ENCODE measurements at regions not wholly inside any gene's neighbourhood (a gene's known extent, or its start where the extent isn't known, plus 50 kb on each side); places are given as distances from the start of the nearest gene placed in this dataset.

DNA sequence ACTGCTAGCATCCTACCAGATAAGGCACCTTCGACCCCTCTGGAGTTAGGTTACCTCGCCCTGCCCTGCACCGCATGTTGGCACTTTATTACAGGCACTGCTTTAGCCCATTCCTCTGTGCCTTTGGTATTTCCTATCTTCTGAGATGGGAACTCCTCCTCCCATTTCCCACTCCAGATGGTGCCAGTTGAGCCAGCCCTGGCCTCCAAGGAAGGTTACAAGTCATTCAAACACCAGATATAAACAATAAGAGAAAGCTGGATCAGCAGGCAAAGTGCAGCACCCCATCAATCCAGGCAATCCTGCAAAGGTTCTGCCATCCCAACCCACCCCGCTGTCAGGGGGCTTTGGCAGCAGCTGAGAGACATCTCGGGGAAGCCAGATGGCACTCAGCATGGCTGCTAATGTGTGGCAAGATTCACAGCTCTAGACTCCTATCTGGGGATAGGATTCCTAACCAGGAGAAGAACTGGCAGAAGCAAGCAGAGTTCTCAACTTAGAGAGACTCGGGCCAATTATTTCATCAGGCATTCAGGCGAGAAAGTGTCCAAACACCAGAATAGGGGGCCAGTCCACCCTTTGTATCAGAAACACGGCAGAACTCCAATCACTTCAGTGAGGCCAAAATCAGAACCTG, 113.0 kb downstream of the COPRS start:
- TF ChIP-seq, protein P1, sequence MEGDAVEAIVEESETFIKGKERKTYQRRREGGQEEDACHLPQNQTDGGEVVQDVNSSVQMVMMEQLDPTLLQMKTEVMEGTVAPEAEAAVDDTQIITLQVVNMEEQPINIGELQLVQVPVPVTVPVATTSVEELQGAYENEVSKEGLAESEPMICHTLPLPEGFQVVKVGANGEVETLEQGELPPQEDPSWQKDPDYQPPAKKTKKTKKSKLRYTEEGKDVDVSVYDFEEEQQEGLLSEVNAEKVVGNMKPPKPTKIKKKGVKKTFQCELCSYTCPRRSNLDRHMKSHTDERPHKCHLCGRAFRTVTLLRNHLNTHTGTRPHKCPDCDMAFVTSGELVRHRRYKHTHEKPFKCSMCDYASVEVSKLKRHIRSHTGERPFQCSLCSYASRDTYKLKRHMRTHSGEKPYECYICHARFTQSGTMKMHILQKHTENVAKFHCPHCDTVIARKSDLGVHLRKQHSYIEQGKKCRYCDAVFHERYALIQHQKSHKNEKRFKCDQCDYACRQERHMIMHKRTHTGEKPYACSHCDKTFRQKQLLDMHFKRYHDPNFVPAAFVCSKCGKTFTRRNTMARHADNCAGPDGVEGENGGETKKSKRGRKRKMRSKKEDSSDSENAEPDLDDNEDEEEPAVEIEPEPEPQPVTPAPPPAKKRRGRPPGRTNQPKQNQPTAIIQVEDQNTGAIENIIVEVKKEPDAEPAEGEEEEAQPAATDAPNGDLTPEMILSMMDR (IDR thresholded peaks at IDR 0.05; ENCODE audit: low read depth, low read length, missing control alignments), result no peak
- DNase-seq (ENCODE audit: low read depth), result no peak
- H3K4me3 ChIP-seq (ENCODE audit: low read depth, low read length), result no peak overlapping the region

DNA sequence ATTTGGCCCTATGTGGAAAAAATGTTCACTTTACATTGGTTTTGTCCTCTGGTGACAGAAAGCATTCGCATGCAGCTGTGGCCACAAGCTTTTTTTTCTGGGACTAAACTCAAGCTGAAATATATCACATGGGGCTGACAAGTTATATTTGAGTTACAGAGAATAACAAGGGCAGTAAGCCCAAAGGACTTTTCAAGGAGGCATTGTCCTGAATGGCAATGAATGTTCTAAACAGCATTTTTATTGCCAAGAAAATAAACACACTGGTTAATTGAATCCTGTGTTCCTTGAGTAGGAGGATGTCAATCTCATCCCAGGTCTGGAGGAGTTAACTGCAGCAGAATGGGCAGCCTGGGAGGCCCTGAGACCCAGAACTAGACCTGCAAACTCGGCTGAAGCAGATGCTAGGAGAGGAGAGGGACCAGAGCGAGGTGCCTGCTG, 114.5 kb downstream of the COPRS start:
- H3K4me3 ChIP-seq (ENCODE audit: low read depth, low read length), result no peak overlapping the region
- TF ChIP-seq, protein P1 (IDR thresholded peaks at IDR 0.05; ENCODE audit: low read depth, low read length, missing control alignments), result no peak
- DNase-seq (ENCODE audit: low read depth), result no peak

DNA sequence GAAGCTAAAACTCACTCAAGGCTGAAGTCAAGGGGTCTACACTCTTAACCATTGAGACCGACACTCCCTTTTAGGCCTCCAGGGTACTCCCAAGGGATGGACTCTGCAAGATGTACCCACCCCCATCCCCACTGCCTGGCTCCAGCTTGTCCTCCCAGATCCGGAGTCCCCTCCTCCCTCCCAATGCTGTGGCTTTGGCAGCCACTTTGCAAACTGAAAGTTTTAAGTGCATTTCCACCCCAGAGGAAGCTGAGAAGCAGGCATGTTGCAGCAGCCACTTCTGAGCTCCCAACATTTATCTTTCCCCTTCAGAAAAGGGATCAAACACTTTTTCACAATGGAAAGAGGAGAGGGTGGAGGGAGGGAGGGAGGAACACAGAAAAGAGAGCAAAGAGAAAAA, 115.2 kb downstream of the COPRS start:
- TF ChIP-seq, protein P1 (IDR thresholded peaks at IDR 0.05; ENCODE audit: low read depth, low read length, missing control alignments), result no peak
- DNase-seq (ENCODE audit: low read depth), result no peak
- H3K4me3 ChIP-seq (ENCODE audit: low read depth, low read length), result no peak overlapping the region

DNA sequence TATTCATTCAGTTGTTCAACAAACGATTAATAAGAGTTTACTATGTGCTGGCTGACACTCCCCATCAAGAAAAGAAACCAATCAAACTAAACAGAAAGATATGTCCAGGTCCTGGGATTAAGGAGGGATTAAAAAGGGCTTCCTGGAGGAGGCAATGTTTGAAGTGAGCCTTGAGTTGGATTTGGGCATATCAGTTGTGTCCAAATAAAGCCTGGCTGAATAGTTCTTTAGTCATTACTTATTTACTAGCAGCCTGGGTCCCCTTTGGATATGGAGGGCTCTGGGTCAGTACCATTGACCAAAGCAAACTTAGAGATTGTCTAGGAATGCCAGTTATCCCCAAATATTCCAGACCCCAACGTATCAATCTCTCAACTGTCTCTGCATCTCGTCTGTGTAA, 117.7 kb downstream of the COPRS start:
- no peak for DNase-seq (ENCODE audit: low read depth)
- TF ChIP-seq, protein P1 (IDR thresholded peaks at IDR 0.05; ENCODE audit: low read depth, low read length, missing control alignments), result no peak
- H3K4me3 ChIP-seq (ENCODE audit: low read depth, low read length), result no peak overlapping the region

DNA sequence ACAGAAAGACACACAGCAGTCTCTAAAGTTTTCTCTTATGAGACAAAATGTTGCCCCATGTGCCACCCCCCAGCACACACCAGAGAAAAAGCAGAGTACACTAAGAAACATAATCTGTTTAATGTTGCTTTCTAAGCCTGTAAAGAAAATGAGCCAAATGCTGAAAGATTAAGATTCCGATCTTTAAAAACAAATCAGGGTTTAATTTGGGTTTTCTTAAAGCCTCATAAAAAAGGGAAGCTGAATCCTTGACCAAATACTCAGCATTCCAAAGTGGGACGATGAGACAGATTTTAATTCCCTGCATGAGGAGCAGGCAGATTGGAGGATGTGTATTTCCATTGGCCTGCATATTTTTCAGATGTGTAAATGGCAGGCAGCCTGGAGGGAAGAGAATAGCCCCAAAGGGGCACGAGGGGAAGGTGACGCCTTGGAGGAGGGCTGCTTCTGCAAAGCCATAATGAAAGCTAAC, 118.4 kb downstream of the COPRS start:
- no peak overlapping the region for H3K4me3 ChIP-seq (ENCODE audit: low read depth, low read length)
- TF ChIP-seq, protein P1 (IDR thresholded peaks at IDR 0.05; ENCODE audit: low read depth, low read length, missing control alignments), result no peak
- DNase-seq (ENCODE audit: low read depth), result no peak

DNA sequence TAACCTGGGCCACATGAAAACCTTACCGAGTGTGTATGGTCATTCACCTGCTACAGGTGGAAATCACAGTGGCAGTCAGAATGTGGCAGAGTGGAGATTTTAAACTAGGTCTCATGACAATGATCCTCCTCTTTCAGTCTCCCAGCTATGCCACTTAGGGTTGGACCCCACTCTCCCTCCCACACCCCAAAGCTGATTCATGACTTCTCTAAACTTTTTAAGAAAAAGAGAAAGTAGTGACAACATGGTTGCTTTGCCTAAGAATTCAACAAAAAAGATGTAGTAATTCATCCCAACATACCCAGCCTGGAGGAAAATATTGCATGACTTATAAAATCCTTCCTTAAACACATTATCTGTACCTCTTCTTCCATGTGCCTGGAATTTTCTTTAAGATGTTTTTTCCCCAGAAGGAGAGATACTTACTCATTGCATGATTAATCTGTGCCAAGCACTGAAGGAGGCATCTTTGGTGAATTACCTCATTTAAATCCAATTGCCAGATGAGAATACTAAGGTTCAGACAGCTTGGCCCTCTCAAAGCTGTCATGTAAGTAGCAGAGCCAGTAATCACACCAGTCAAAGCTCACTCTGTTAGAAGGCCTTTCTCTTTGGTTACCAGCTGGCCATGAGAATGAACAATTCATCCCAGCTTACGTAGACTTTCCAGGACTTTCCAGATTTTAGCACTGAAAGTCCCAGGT, 119.9 kb downstream of the COPRS start:
- no peak for DNase-seq (ENCODE audit: low read depth)
- TF ChIP-seq, protein P1 (IDR thresholded peaks at IDR 0.05; ENCODE audit: low read depth, low read length, missing control alignments), result no peak
- H3K4me3 ChIP-seq (ENCODE audit: low read depth, low read length), result no peak overlapping the region
